Neuronal stem cell (in vitro differentiated cells): ENCODE measurements at regions not wholly inside any gene's neighbourhood (a gene's known extent, or its start where the extent isn't known, plus 50 kb on each side); places are given as distances from the start of the nearest gene placed in this dataset.

Experiments
- DNase-seq: peaks from one replicate; pipeline ENCODE4 v3.0.0-alpha.2; 2013; ENCODE audit warnings: low spot score
- H2AFZ ChIP-seq: one replicate; pipeline ENCODE4 v1.6.1; 2013; ENCODE audit warnings: mild to moderate bottlenecking, low read length, inconsistent platforms
- H2AK5ac ChIP-seq: 2 replicates; pipeline ENCODE4 v1.6.1; 2013; ENCODE audit warnings: low read depth, mild to moderate bottlenecking, inconsistent platforms, low read length, moderate library complexity, mixed read lengths
- H2BK120ac ChIP-seq: 2 replicates; pipeline ENCODE4 v1.6.1; 2013; ENCODE audit warnings: low read depth, mild to moderate bottlenecking, inconsistent platforms, low read length, moderate library complexity, mixed read lengths
- H2BK12ac ChIP-seq: one replicate; pipeline ENCODE4 v1.6.1; 2013; ENCODE audit warnings: low read length, inconsistent platforms
- H2BK15ac ChIP-seq: 2 replicates; pipeline ENCODE4 v1.6.1; 2013; ENCODE audit warnings: mild to moderate bottlenecking, low read length, inconsistent platforms, mixed read lengths
- H2BK5ac ChIP-seq: one replicate; pipeline ENCODE4 v1.6.1; 2013; ENCODE audit warnings: inconsistent platforms, mild to moderate bottlenecking, low read length, moderate library complexity
- H3K14ac ChIP-seq: one replicate; pipeline ENCODE4 v1.6.1; 2013; ENCODE audit warnings: low read length, inconsistent platforms
- H3K18ac ChIP-seq: 2 replicates; pipeline ENCODE4 v1.6.1; 2013; ENCODE audit warnings: low read length, inconsistent platforms
- H3K23ac ChIP-seq: 2 replicates; pipeline ENCODE4 v1.6.1; 2013; ENCODE audit warnings: low read depth, mild to moderate bottlenecking, mixed read lengths, low read length, inconsistent platforms; ENCODE audit not compliant: poor library complexity
- H3K27ac ChIP-seq: replicated peaks from 3 replicates; pipeline ENCODE4 v1.5.1; 2013; ENCODE audit warnings: low read length, inconsistent platforms
- H3K27me3 ChIP-seq, 3 experiments: 2 replicates each; pipeline ENCODE4 v1.6.1; 2013; ENCODE audit warnings: low read length in 3 of 3, mild to moderate bottlenecking in 2 of 3, inconsistent platforms in 1 of 3, low read depth in 1 of 3, mixed read lengths in 1 of 3, moderate library complexity in 1 of 3; ENCODE audit not compliant: control insufficient read depth in 3 of 3, insufficient read depth in 3 of 3
- H3K36me3 ChIP-seq, 2 donors: replicated peaks in 1 of 2; 2 replicates each; pipeline ENCODE4 v1.6.1; 2013; ENCODE audit warnings: low read length in 2 of 2; ENCODE audit not compliant: control insufficient read depth in 2 of 2, insufficient read depth in 2 of 2
- H3K4ac ChIP-seq: 2 replicates; pipeline ENCODE4 v1.6.1; 2013; ENCODE audit warnings: inconsistent platforms, mild to moderate bottlenecking, low read length, moderate library complexity
- H3K4me1 ChIP-seq, 2 donors: 1 replicate in 1 of 2; 2 replicates in 1 of 2; pipeline ENCODE4 v1.6.1; 2013; ENCODE audit warnings: low read length in 2 of 2, low read depth in 1 of 2; ENCODE audit not compliant: control insufficient read depth in 2 of 2, insufficient read depth in 1 of 2
- H3K4me2 ChIP-seq: one replicate; pipeline ENCODE4 v1.6.1; 2013; ENCODE audit warnings: mild to moderate bottlenecking, low read length, inconsistent platforms; ENCODE audit not compliant: insufficient read depth, poor library complexity, severe bottlenecking
- H3K4me3 ChIP-seq, 2 donors: 2 replicates each; pipeline ENCODE4 v1.5.1; 2013; ENCODE audit warnings: low read length in 2 of 2, mild to moderate bottlenecking in 2 of 2, inconsistent platforms in 1 of 2, moderate library complexity in 1 of 2
- H3K79me1 ChIP-seq: one replicate; pipeline ENCODE4 v1.6.1; 2013; ENCODE audit warnings: low read depth, mild to moderate bottlenecking, inconsistent platforms, low read length, moderate library complexity
- H3K9ac ChIP-seq: one replicate; pipeline ENCODE4 v1.6.1; 2013; ENCODE audit warnings: mild to moderate bottlenecking, low read depth, low read length, inconsistent platforms; ENCODE audit not compliant: poor library complexity
- H3K9me3 ChIP-seq, 2 donors: replicated peaks in 1 of 2; 2 replicates each; pipeline versions ENCODE3 to v1.6.1; 2013; ENCODE audit warnings: low read length in 2 of 2, mild to moderate bottlenecking in 2 of 2, inconsistent platforms in 1 of 2, low read depth in 1 of 2, mixed read lengths in 1 of 2, moderate library complexity in 1 of 2; ENCODE audit not compliant: control insufficient read depth in 2 of 2, insufficient read depth in 1 of 2
- H4K8ac ChIP-seq: one replicate; pipeline ENCODE4 v1.6.1; 2013; ENCODE audit warnings: low read depth, mild to moderate bottlenecking, inconsistent platforms, low read length, moderate library complexity
- H4K91ac ChIP-seq: one replicate; pipeline ENCODE4 v1.6.1; 2013; ENCODE audit warnings: low read length, low read depth, mild to moderate bottlenecking, inconsistent platforms; ENCODE audit not compliant: poor library complexity
- WGBS, 2 donors: extraction: QIAGEN DNeasy Blood & Tissue Kit; methylation state at CpG; one replicate each; pipeline ENCODE4 v1.1.7; 2013; ENCODE audit warnings: missing lambda C conversion rate in 2 of 2, mixed read lengths in 1 of 2; ENCODE audit not compliant: insufficient read length in 2 of 2, insufficient replicate concordance in 1 of 2; ENCODE audit errors: extremely low coverage in 2 of 2; 5-methylcytosine and 5-hydroxymethylcytosine counted together

DNA sequence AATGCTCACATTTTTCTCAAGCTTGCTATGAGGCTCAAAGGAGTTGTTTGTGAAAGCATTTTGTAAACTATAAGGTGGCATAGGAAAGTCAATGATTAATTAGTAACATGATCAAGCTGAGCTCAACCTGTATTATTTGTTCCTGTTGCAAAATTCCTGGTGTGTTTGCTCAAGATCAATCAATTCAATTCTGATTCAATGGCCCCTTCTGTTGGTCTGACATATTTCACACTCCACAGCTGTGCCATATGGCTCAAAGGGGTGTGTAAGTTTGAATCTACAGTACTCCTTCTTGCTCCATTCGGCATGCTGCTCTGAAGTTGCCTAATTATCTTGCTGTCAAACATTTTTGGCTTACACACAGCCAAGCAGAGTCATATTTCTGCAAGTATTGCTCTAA is 341.6 kb upstream of the LRP1B start:
- H3K4me2 ChIP-seq: no peak overlapping the region
- H4K91ac ChIP-seq: no peak overlapping the region
- H2AFZ ChIP-seq: no peak overlapping the region
- no peak overlapping the region for H2AK5ac ChIP-seq
- no peak for DNase-seq
- H3K4me1 ChIP-seq: no peaks in the 10 kb centered on the region
- H4K8ac ChIP-seq: no peak overlapping the region
- H3K36me3 ChIP-seq: no peaks in the 10 kb centered on the region
- H3K79me1 ChIP-seq: no peaks in the 10 kb centered on the region
- no peak overlapping the region for H3K27ac ChIP-seq
- no CpG with 5 or more reads among the region's 1 CpG for WGBS, 2 donors
- H3K9me3 ChIP-seq: no peaks in the 10 kb centered on the region
- no peak overlapping the region for H3K14ac ChIP-seq
- no peak overlapping the region for H3K9ac ChIP-seq
- no peak overlapping the region for H2BK12ac ChIP-seq
- H3K27me3 ChIP-seq: no peaks in the 10 kb centered on the region
- H2BK15ac ChIP-seq: no peak overlapping the region
- H2BK5ac ChIP-seq: no peak overlapping the region
- no peak overlapping the region for H3K18ac ChIP-seq
- H3K23ac ChIP-seq: no peak overlapping the region
- H2BK120ac ChIP-seq: no peak overlapping the region
- H3K4ac ChIP-seq: no peak overlapping the region
- no peak overlapping the region for H3K4me3 ChIP-seq

DNA sequence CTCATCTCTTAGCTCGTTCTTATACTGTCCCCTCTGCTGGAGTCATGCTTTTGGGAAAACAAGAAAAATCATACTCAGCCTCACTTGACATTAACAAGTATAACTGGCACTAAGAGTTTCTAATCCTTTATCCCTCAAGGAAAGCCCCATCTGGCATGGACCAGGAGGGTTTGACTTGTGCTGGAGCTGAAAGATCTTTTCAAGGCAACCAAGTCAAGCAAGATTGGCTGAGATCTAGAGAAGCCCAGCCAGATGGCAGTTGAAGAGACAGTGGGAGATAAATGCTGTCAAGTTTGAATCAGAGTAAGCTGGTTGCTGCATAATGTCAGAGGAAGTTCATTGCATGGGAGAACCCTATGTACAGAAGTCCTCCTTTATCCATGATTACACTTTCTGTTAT is 336.5 kb upstream of the LRP1B start:
- WGBS, 2 donors: no CpG with 5 or more reads among the region's 1 CpG
- Histone ChIP-seq H2BK15ac (no peak overlapping the region), H3K36me3 (no peaks in the 10 kb centered on the region), H3K4me1 (no peaks in the 10 kb centered on the region), H2AK5ac (no peak overlapping the region), H3K79me1 (no peaks in the 10 kb centered on the region), H2BK120ac (no peak overlapping the region), H3K9ac (no peak overlapping the region), H2BK5ac (no peak overlapping the region), H4K91ac (no peak overlapping the region), H2AFZ (no peak overlapping the region), H3K23ac (no peak overlapping the region), H3K18ac (no peak overlapping the region), H4K8ac (no peak overlapping the region), H3K9me3 (no peaks in the 10 kb centered on the region), H3K27me3 (no peaks in the 10 kb centered on the region), H2BK12ac (no peak overlapping the region), H3K4me3 (no peak overlapping the region), H3K14ac (no peak overlapping the region), H3K27ac (no peak overlapping the region), H3K4me2 (no peak overlapping the region), H3K4ac (no peak overlapping the region)
- no peak for DNase-seq

DNA sequence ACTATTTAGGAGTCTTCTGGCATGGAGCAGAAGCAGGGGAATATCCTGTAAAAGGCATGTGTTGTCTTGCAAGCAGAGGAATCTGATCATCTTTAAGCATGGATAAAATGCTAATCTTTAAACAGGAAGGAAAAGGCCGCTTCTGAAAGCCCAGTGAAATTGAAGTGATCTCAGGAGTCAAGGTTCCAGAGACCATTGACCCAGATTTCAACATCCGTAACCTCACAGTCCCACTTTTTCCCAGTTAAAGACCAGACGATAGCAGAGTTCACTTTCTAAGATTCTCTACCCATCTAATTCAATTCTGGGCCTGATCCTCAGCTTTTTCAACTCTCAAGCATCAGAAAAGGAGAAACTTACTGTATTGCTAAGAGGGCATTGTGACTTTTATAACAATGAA is 332.2 kb upstream of the LRP1B start:
- Histone ChIP-seq H3K4ac (no peak overlapping the region), H4K8ac (no peak overlapping the region), H3K4me1 (no peaks in the 10 kb centered on the region), H2AK5ac (no peak overlapping the region), H4K91ac (no peak overlapping the region), H3K4me2 (no peak overlapping the region), H2BK5ac (no peak overlapping the region), H2BK12ac (no peak overlapping the region), H3K14ac (no peak overlapping the region), H3K18ac (no peak overlapping the region), H3K27me3 (no peaks in the 10 kb centered on the region), H3K9ac (no peak overlapping the region), H2BK15ac (no peak overlapping the region), H3K79me1 (no peaks in the 10 kb centered on the region), H2BK120ac (no peak overlapping the region), H3K23ac (no peak overlapping the region), H2AFZ (no peak overlapping the region), H3K4me3 (no peak overlapping the region), H3K36me3 (no peaks in the 10 kb centered on the region), H3K9me3 (no peaks in the 10 kb centered on the region), H3K27ac (no peak overlapping the region)
- no peak for DNase-seq
- no CpG with 5 or more reads among the region's 3 CpGs for WGBS, 2 donors

DNA sequence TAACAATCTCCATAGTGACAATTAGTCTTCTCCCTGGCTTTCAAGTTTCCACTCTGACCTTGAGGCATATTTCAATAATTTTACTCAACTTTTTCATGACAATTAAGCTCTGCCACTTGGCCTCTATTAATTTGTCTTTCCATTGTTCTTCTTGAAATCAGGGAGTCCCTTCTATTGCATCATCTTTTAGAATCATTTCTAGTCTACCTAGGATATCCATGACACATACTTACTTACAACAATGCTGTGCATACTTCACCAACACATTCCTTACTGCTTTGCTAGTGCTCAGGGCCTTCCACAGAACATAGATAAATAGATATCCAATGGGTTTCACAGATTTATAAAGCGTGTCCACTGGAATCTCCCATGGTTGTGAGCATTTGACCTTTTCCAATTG is 331.5 kb upstream of the LRP1B start:
- H2AK5ac ChIP-seq: no peak overlapping the region
- no peak overlapping the region for H2BK12ac ChIP-seq
- H3K14ac ChIP-seq: no peak overlapping the region
- no peaks in the 10 kb centered on the region for H3K79me1 ChIP-seq
- H2BK15ac ChIP-seq: no peak overlapping the region
- H3K4me2 ChIP-seq: no peak overlapping the region
- H3K9ac ChIP-seq: no peak overlapping the region
- H3K9me3 ChIP-seq: no peaks in the 10 kb centered on the region
- no peaks in the 10 kb centered on the region for H3K4me1 ChIP-seq
- no peak overlapping the region for H2BK120ac ChIP-seq
- H3K18ac ChIP-seq: no peak overlapping the region
- H4K8ac ChIP-seq: no peak overlapping the region
- WGBS, 2 donors: no CpG with 5 or more reads among the region's 1 CpG
- no peak overlapping the region for H3K27ac ChIP-seq
- H3K4me3 ChIP-seq: no peak overlapping the region
- no peak for DNase-seq
- no peak overlapping the region for H2AFZ ChIP-seq
- H3K27me3 ChIP-seq: no peaks in the 10 kb centered on the region
- H3K4ac ChIP-seq: no peak overlapping the region
- no peak overlapping the region for H2BK5ac ChIP-seq
- H3K36me3 ChIP-seq: no peaks in the 10 kb centered on the region
- no peak overlapping the region for H4K91ac ChIP-seq
- H3K23ac ChIP-seq: no peak overlapping the region
